ENCODE measurements at regions not wholly inside any gene's neighbourhood (a gene's known extent, or its start where the extent isn't known, plus 50 kb on each side); places are given as distances from the start of the nearest gene placed in this dataset.

- no peak overlapping the region for H3K4me3 Mint-ChIP-seq (ENCODE audit: unreplicated experiment)
- TF ChIP-seq CTCF (IDR thresholded peaks at IDR 0.05) = no peak
- H3K36me3 Mint-ChIP-seq (ENCODE audit: low read depth) = peaks cover 2% of the 10 kb centered on the region
- H3K9me3 Mint-ChIP-seq (ENCODE audit: low read depth) = peaks cover 5% of the 10 kb centered on the region
- no peaks in the 10 kb centered on the region for H3K4me1 Mint-ChIP-seq (ENCODE audit: low read depth)
- DNase-seq (ENCODE audit: low spot score) = no peak
- H3K27me3 Mint-ChIP-seq (ENCODE audit: low read depth) = no peaks in the 10 kb centered on the region
- H3K27ac Mint-ChIP-seq (ENCODE audit: unreplicated experiment) = no peak overlapping the region
These were observed 269.3 kb upstream of the PRDM1 start for GRCh38 chr6:105816847-105817246.

- H3K4me3 Mint-ChIP-seq (ENCODE audit: unreplicated experiment) = no peak overlapping the region
- no peaks in the 10 kb centered on the region for H3K36me3 Mint-ChIP-seq (ENCODE audit: low read depth)
- H3K4me1 Mint-ChIP-seq (ENCODE audit: low read depth) = no peaks in the 10 kb centered on the region
- H3K9me3 Mint-ChIP-seq (ENCODE audit: low read depth) = peaks cover 2% of the 10 kb centered on the region
- no peak overlapping the region for H3K27ac Mint-ChIP-seq (ENCODE audit: unreplicated experiment)
- no peaks in the 10 kb centered on the region for H3K27me3 Mint-ChIP-seq (ENCODE audit: low read depth)
- no peak for TF ChIP-seq CTCF (IDR thresholded peaks at IDR 0.05)
- DNase-seq (ENCODE audit: low spot score) = no peak
These were observed 270.2 kb upstream of the PRDM1 start for GRCh38 chr6:105815661-105816555.

- Mint-ChIP-seq H3K27ac (ENCODE audit: unreplicated experiment) (no peak overlapping the region), H3K4me1 (ENCODE audit: low read depth) (peaks cover 10% of the 10 kb centered on the region), H3K27me3 (ENCODE audit: low read depth) (no peaks in the 10 kb centered on the region), H3K4me3 (ENCODE audit: unreplicated experiment) (no peak overlapping the region), H3K9me3 (ENCODE audit: low read depth) (no peaks in the 10 kb centered on the region), H3K36me3 (ENCODE audit: low read depth) (no peaks in the 10 kb centered on the region)
- no peak for TF ChIP-seq CTCF (IDR thresholded peaks at IDR 0.05)
- DNase-seq (ENCODE audit: low spot score) = no peak
These were observed 271.2 kb upstream of the PRDM1 start for GRCh38 chr6:105814745-105815536.

GRCh38 chr6:105810922-105811482 lies 275.1 kb upstream of the PRDM1 start:
- no peak for TF ChIP-seq CTCF (IDR thresholded peaks at IDR 0.05)
- Mint-ChIP-seq H3K9me3 (ENCODE audit: low read depth) (peaks cover 5% of the 10 kb centered on the region), H3K4me1 (ENCODE audit: low read depth) (peaks cover 18% of the 10 kb centered on the region), H3K4me3 (ENCODE audit: unreplicated experiment) (no peak overlapping the region), H3K27me3 (ENCODE audit: low read depth) (no peaks in the 10 kb centered on the region), H3K36me3 (ENCODE audit: low read depth) (no peaks in the 10 kb centered on the region), H3K27ac (ENCODE audit: unreplicated experiment) (no peak overlapping the region)
- DNase-seq (ENCODE audit: low spot score) = no peak
